BLaER1 (cell line): ENCODE measurements at regions not wholly inside any gene's neighbourhood (a gene's known extent, or its start where the extent isn't known, plus 50 kb on each side); places are given as distances from the start of the nearest gene placed in this dataset.

Experiments used
- H3K27ac ChIP-seq: shearing (Covaris generic); formaldehyde crosslinking; 2 replicates; pipeline ENCODE4 v1.8.1; 2022
- H3K27me3 ChIP-seq: shearing (Covaris generic); formaldehyde crosslinking; 2 replicates; pipeline ENCODE4 v1.8.1; 2022
- H3K36me3 ChIP-seq: shearing (Covaris generic); formaldehyde crosslinking; 2 replicates; pipeline ENCODE4 v1.8.1; 2022
- H3K4me1 ChIP-seq: shearing (Covaris generic); formaldehyde crosslinking; 2 replicates; pipeline ENCODE4 v1.8.1; 2022
- H3K4me2 ChIP-seq: shearing (Covaris generic); formaldehyde crosslinking; 2 replicates; pipeline ENCODE4 v1.8.1; 2022
- H3K4me3 ChIP-seq: shearing (Covaris generic); formaldehyde crosslinking; 2 replicates; pipeline ENCODE4 v1.8.1; 2022
- H3K9ac ChIP-seq: shearing (Covaris generic); formaldehyde crosslinking; 2 replicates; pipeline ENCODE4 v1.8.1; 2022
- H3K9me3 ChIP-seq: shearing (Covaris generic); formaldehyde crosslinking; 2 replicates; pipeline ENCODE4 v1.8.1; 2022
- H4K20me1 ChIP-seq: shearing (Covaris generic); formaldehyde crosslinking; 2 replicates; pipeline ENCODE4 v1.8.1; 2022
- Cebpa-rat ChIP-seq: shearing (Covaris generic); IDR thresholded peaks from 2 replicates; pipeline ENCODE4 v1.8.1; 2022

GRCh38 chr13:74784959-74785358 is 650.8 kb upstream of the KLF12 start:
- no peak for TF ChIP-seq Cebpa-rat
- Histone ChIP-seq H3K4me2 (no peak overlapping the region), H3K27ac (no peak overlapping the region), H3K4me1 (no peaks in the 10 kb centered on the region), H3K36me3 (no peaks in the 10 kb centered on the region), H3K4me3 (no peak overlapping the region), H3K27me3 (no peaks in the 10 kb centered on the region), H3K9me3 (no peaks in the 10 kb centered on the region), H3K9ac (no peak overlapping the region), H4K20me1 (no peaks in the 10 kb centered on the region)

GRCh38 chr13:74778946-74779345 is 644.7 kb upstream of the KLF12 start:
- no peak overlapping the region for H3K27ac ChIP-seq
- no peak overlapping the region for H3K4me2 ChIP-seq
- no peaks in the 10 kb centered on the region for H3K27me3 ChIP-seq
- no peaks in the 10 kb centered on the region for H4K20me1 ChIP-seq
- no peak overlapping the region for H3K4me3 ChIP-seq
- H3K9ac ChIP-seq = no peak overlapping the region
- H3K9me3 ChIP-seq = no peaks in the 10 kb centered on the region
- no peaks in the 10 kb centered on the region for H3K4me1 ChIP-seq
- TF ChIP-seq Cebpa-rat = no peak
- no peaks in the 10 kb centered on the region for H3K36me3 ChIP-seq

- Histone ChIP-seq H3K27ac (no peak overlapping the region), H3K4me2 (no peak overlapping the region), H3K4me1 (no peaks in the 10 kb centered on the region), H3K27me3 (no peaks in the 10 kb centered on the region), H4K20me1 (no peaks in the 10 kb centered on the region), H3K9me3 (no peaks in the 10 kb centered on the region), H3K4me3 (no peak overlapping the region), H3K36me3 (no peaks in the 10 kb centered on the region), H3K9ac (no peak overlapping the region)
- TF ChIP-seq Cebpa-rat = no peak
Observed at GRCh38 chr13:74778087-74778486, 643.9 kb upstream of the KLF12 start.

- H3K36me3 ChIP-seq = no peaks in the 10 kb centered on the region
- no peak overlapping the region for H3K4me2 ChIP-seq
- TF ChIP-seq Cebpa-rat = no peak
- no peaks in the 10 kb centered on the region for H4K20me1 ChIP-seq
- no peaks in the 10 kb centered on the region for H3K27me3 ChIP-seq
- H3K9ac ChIP-seq = no peak overlapping the region
- no peak overlapping the region for H3K27ac ChIP-seq
- H3K4me3 ChIP-seq = no peak overlapping the region
- H3K4me1 ChIP-seq = no peaks in the 10 kb centered on the region
- no peaks in the 10 kb centered on the region for H3K9me3 ChIP-seq
Observed at GRCh38 chr13:74774264-74774663, 640.1 kb upstream of the KLF12 start.

- no peak overlapping the region for H3K27ac ChIP-seq
- H3K9me3 ChIP-seq = no peaks in the 10 kb centered on the region
- TF ChIP-seq Cebpa-rat = no peak
Observed at GRCh38 chr13:74773248-74773647, 639.0 kb upstream of the KLF12 start.

GRCh38 chr13:74771964-74772363 is 637.8 kb upstream of the KLF12 start:
- no peaks in the 10 kb centered on the region for H3K27me3 ChIP-seq
- no peaks in the 10 kb centered on the region for H3K4me1 ChIP-seq
- no peaks in the 10 kb centered on the region for H3K36me3 ChIP-seq
- no peak overlapping the region for H3K27ac ChIP-seq
- TF ChIP-seq Cebpa-rat = no peak
- H3K9me3 ChIP-seq = no peaks in the 10 kb centered on the region
- H3K9ac ChIP-seq = no peak overlapping the region
- H4K20me1 ChIP-seq = no peaks in the 10 kb centered on the region
- no peak overlapping the region for H3K4me3 ChIP-seq
- H3K4me2 ChIP-seq = no peak overlapping the region

More at GRCh38 chr13:74773248-74773647, 639.0 kb upstream of the KLF12 start:
- H3K27me3 ChIP-seq = no peaks in the 10 kb centered on the region
- no peak overlapping the region for H3K4me2 ChIP-seq
- no peaks in the 10 kb centered on the region for H3K36me3 ChIP-seq
- no peak overlapping the region for H3K9ac ChIP-seq
- H4K20me1 ChIP-seq = no peaks in the 10 kb centered on the region
- H3K4me3 ChIP-seq = no peak overlapping the region
- no peaks in the 10 kb centered on the region for H3K4me1 ChIP-seq

- no peaks in the 10 kb centered on the region for H3K4me1 ChIP-seq
- no peak for TF ChIP-seq Cebpa-rat
- H3K9ac ChIP-seq = no peak overlapping the region
- no peaks in the 10 kb centered on the region for H4K20me1 ChIP-seq
- H3K4me2 ChIP-seq = no peak overlapping the region
- H3K36me3 ChIP-seq = no peaks in the 10 kb centered on the region
- H3K27ac ChIP-seq = no peak overlapping the region
- no peaks in the 10 kb centered on the region for H3K27me3 ChIP-seq
- no peaks in the 10 kb centered on the region for H3K9me3 ChIP-seq
- no peak overlapping the region for H3K4me3 ChIP-seq
Observed at GRCh38 chr13:74770361-74770760, 636.2 kb upstream of the KLF12 start.

GRCh38 chr13:74769333-74769732 is 635.1 kb upstream of the KLF12 start:
- Histone ChIP-seq H3K4me2 (no peak overlapping the region), H4K20me1 (no peaks in the 10 kb centered on the region), H3K9ac (no peak overlapping the region), H3K4me3 (no peak overlapping the region), H3K36me3 (no peaks in the 10 kb centered on the region), H3K27me3 (no peaks in the 10 kb centered on the region), H3K27ac (no peak overlapping the region), H3K9me3 (no peaks in the 10 kb centered on the region), H3K4me1 (no peaks in the 10 kb centered on the region)
- TF ChIP-seq Cebpa-rat = no peak

- Histone ChIP-seq H4K20me1 (no peaks in the 10 kb centered on the region), H3K9ac (no peak overlapping the region), H3K27ac (no peak overlapping the region), H3K4me3 (no peak overlapping the region), H3K9me3 (no peaks in the 10 kb centered on the region), H3K27me3 (no peaks in the 10 kb centered on the region), H3K36me3 (no peaks in the 10 kb centered on the region), H3K4me2 (no peak overlapping the region), H3K4me1 (no peaks in the 10 kb centered on the region)
- TF ChIP-seq Cebpa-rat = no peak
Observed at GRCh38 chr13:74768521-74769085, 634.4 kb upstream of the KLF12 start.

GRCh38 chr13:74767050-74767449 is 632.8 kb upstream of the KLF12 start:
- Histone ChIP-seq H3K4me3 (no peak overlapping the region), H3K27me3 (no peaks in the 10 kb centered on the region), H3K9ac (no peak overlapping the region), H4K20me1 (no peaks in the 10 kb centered on the region), H3K9me3 (no peaks in the 10 kb centered on the region), H3K27ac (no peak overlapping the region), H3K4me1 (no peaks in the 10 kb centered on the region), H3K36me3 (no peaks in the 10 kb centered on the region), H3K4me2 (no peak overlapping the region)
- TF ChIP-seq Cebpa-rat = no peak

GRCh38 chr13:74765955-74766354 is 631.8 kb upstream of the KLF12 start:
- Histone ChIP-seq H3K9me3 (no peaks in the 10 kb centered on the region), H3K27ac (no peak overlapping the region), H3K36me3 (no peaks in the 10 kb centered on the region), H3K4me3 (no peak overlapping the region), H3K27me3 (no peaks in the 10 kb centered on the region), H3K4me2 (no peak overlapping the region), H3K9ac (no peak overlapping the region), H3K4me1 (no peaks in the 10 kb centered on the region), H4K20me1 (no peaks in the 10 kb centered on the region)
- TF ChIP-seq Cebpa-rat = no peak
